ENCODE measurements at regions not wholly inside any gene's neighbourhood (a gene's known extent, or its start where the extent isn't known, plus 50 kb on each side); places are given as distances from the start of the nearest gene placed in this dataset.

DNA sequence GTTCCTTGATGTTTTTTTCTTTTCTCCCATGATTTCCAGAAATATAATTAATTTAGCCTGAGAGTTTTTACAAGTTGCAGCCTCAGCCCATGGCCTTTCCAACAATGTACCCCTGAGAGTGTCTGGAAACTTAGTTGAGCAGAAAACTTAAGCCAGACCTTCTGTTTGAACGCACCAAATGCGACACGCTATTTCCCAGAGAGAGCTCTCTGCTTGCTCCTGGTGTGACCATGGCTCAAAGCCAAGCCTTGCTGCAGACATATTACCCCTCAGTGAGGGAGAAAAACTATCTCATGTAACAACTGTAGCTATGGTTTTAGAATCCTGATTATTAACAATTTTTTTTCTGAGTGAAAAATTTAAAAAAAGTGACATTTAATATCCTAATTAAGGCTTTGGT is 1204.5 kb upstream of the SLC10A2 start:
- TF ChIP-seq, protein P1, sequence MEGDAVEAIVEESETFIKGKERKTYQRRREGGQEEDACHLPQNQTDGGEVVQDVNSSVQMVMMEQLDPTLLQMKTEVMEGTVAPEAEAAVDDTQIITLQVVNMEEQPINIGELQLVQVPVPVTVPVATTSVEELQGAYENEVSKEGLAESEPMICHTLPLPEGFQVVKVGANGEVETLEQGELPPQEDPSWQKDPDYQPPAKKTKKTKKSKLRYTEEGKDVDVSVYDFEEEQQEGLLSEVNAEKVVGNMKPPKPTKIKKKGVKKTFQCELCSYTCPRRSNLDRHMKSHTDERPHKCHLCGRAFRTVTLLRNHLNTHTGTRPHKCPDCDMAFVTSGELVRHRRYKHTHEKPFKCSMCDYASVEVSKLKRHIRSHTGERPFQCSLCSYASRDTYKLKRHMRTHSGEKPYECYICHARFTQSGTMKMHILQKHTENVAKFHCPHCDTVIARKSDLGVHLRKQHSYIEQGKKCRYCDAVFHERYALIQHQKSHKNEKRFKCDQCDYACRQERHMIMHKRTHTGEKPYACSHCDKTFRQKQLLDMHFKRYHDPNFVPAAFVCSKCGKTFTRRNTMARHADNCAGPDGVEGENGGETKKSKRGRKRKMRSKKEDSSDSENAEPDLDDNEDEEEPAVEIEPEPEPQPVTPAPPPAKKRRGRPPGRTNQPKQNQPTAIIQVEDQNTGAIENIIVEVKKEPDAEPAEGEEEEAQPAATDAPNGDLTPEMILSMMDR (IDR thresholded peaks at IDR 0.05), result no peak
- TF ChIP-seq POLR2A (IDR thresholded peaks at IDR 0.05), result no peak

All from right lobe of liver (tissue), 4 donors.